ENCODE measurements at regions not wholly inside any gene's neighbourhood (a gene's known extent, or its start where the extent isn't known, plus 50 kb on each side); places are given as distances from the start of the nearest gene placed in this dataset.

DNA sequence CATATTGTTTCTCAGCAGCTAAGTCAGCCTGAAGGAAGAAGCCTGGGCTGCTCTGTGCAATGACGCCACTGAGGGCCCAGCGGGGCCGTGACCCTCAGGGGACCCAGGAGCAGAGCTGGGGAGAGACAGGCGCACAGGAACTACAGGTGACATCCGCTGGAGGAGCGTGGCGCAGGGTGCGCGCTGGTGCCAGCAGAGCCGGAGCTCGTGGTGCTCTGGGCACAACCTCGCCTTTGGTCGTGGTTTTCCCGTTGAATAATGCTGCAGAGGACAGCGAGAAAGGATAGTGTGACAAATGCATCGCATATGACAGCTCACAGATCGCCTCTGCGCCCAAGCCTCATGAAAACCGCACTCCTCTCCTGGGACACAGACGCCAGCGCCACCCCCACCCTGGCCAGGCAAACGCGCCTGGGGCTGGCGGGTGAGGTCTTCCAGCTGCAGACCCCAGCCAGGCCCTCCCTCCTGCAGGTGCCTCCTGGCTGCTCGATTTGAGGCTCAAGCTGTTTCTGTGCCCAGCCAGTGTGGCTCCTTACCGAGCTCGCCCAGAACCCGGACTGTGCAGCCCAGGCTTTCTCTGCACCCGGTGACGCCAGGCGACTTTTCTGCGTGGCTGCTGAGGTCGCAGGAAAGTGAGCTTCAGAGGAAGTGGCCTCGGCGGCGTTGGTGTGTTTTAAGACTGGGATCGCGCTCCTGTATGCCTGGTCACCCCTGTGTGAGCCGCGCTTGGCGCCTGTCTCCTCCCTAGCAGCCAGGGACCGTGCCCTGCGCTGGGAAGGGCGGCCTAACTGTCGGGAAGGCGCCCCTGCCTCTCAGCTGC lies 583.1 kb upstream of the HS6ST1 start:
- 49% methylated on average over 13 of the region's 46 CpGs for WGBS (ENCODE audit: low lambda C conversion rate)

GRCh38 chr2:128903637-128904036 lies 585.0 kb upstream of the HS6ST1 start:
- POLR2A ChIA-PET: no interaction called here
- intact Hi-C loops (cut with micrococcal nuclease; ENCODE audit: unreplicated experiment): no loop called here
- Histone ChIP-seq H3K4me1 (ENCODE audit: insufficient read depth, low read length) (no peaks in the 10 kb centered on the region), H2AFZ (ENCODE audit: low read length) (no peak overlapping the region), H3K9me3 (ENCODE audit: low read length) (no peaks in the 10 kb centered on the region), H4K20me1 (ENCODE audit: insufficient read depth, low read length) (no peaks in the 10 kb centered on the region), H3K36me3 (replicated peaks in 1 of 2; ENCODE audit: control insufficient read depth in 1 of 2, insufficient read depth in 2 of 2, low read length in 2 of 2) (no peaks in the 10 kb centered on the region), H3K27me3 (ENCODE audit: control insufficient read depth in 1 of 2, insufficient read depth in 2 of 2, low read length in 2 of 2) (peaks cover 0 to 11% of the 10 kb centered on the region in 2 experiments; a peak in 2 of 5 replicates), H3K9ac (ENCODE audit: insufficient read depth, low read depth, low read length) (no peak overlapping the region), H3K79me2 (ENCODE audit: insufficient read depth, low read length) (no peaks in the 10 kb centered on the region), H3K4me3 (replicated peaks in 1 of 3; ENCODE audit: insufficient read depth in 1 of 3, low read depth in 2 of 3, low read length in 3 of 3) (no peak overlapping the region), H3K4me2 (ENCODE audit: low read depth, low read length) (no peak overlapping the region), H3K27ac (ENCODE audit: extremely low read length, insufficient read depth, low read length) (no peak overlapping the region)
- ATAC-seq (no peak), FAIRE-seq (no peak), DNase-seq (ENCODE audit: low spot score) (no peak)
- no peak for TF ChIP-seq MTA1 (CRISPR knock-in tag; IDR thresholded peaks at IDR 0.05; ENCODE audit: borderline replicate concordance)
- no peak for TF ChIP-seq WIZ (CRISPR knock-in tag; IDR thresholded peaks at IDR 0.05)
- TF ChIP-seq SMC3 (IDR thresholded peaks at IDR 0.05; ENCODE audit: low read length): no peak
- TF ChIP-seq SUZ12 (IDR thresholded peaks at IDR 0.05; ENCODE audit: low read depth, low read length): no peak
- TF ChIP-seq SRY (CRISPR knock-in tag; IDR thresholded peaks at IDR 0.05): no peak
- no peak for TF ChIP-seq NR3C1 (CRISPR knock-in tag; IDR thresholded peaks at IDR 0.05)
- TF ChIP-seq ZNF136 (CRISPR knock-in tag; IDR thresholded peaks at IDR 0.05; ENCODE audit: low read depth): no peak
- TF ChIP-seq ZEB1 (IDR thresholded peaks at IDR 0.05; ENCODE audit: insufficient replicate concordance, low read depth): no peak
- TF ChIP-seq ZNF101 (CRISPR knock-in tag; IDR thresholded peaks at IDR 0.05; ENCODE audit: borderline replicate concordance, low read depth): no peak
- TF ChIP-seq ZNF670 (CRISPR knock-in tag; IDR thresholded peaks at IDR 0.05; ENCODE audit: borderline replicate concordance): no peak
- no peak for TF ChIP-seq SRF (IDR thresholded peaks at IDR 0.05; ENCODE audit: low read depth, low read length)
- no peak for TF ChIP-seq ZNF354B (CRISPR knock-in tag; IDR thresholded peaks at IDR 0.05)
- TF ChIP-seq ZNF720 (CRISPR knock-in tag; IDR thresholded peaks at IDR 0.05): no peak
- no peak for TF ChIP-seq HOXA7 (CRISPR knock-in tag; IDR thresholded peaks at IDR 0.05)
- no peak for TF ChIP-seq ZNF569 (CRISPR knock-in tag; IDR thresholded peaks at IDR 0.05; ENCODE audit: borderline replicate concordance)
- no peak for TF ChIP-seq ZFY (CRISPR knock-in tag; IDR thresholded peaks at IDR 0.05)
- TF ChIP-seq ZNF10 (CRISPR knock-in tag; IDR thresholded peaks at IDR 0.05; ENCODE audit: borderline replicate concordance, low read depth): no peak
- no peak for TF ChIP-seq ZNF24 (IDR thresholded peaks at IDR 0.05)
- no peak for TF ChIP-seq AHR (CRISPR knock-in tag; IDR thresholded peaks at IDR 0.05)
- TF ChIP-seq RCOR2 (CRISPR knock-in tag; IDR thresholded peaks at IDR 0.05): no peak
- no TSS peak for BruUV-seq (replicated peaks)
- WGBS (ENCODE audit: low lambda C conversion rate): 44% methylated on average over 14 of the region's 19 CpGs
- in situ Hi-C loops (cut with HindIII; ENCODE audit: extremely low pct_ligation_motif_present, low pct_unique_long_range_greater_than_20kb): no loop called here
- CTCF ChIA-PET (ENCODE audit: low intra/inter-chr PET ratio, low total read pairs): no interaction called here

More for the DNA sequence above, 583.1 kb upstream of the HS6ST1 start:
- DNase-seq (ENCODE audit: low spot score): no peak
- peaks cover 0 to 11% of the 10 kb centered on the region in 2 experiments; a peak in 2 of 5 replicates for H3K27me3 ChIP-seq (ENCODE audit: control insufficient read depth in 1 of 2, insufficient read depth in 2 of 2, low read length in 2 of 2)
- POLR2A ChIA-PET: no interaction called here
- no peak for FAIRE-seq
- no peaks in the 10 kb centered on the region for H3K36me3 ChIP-seq (replicated peaks in 1 of 2; ENCODE audit: control insufficient read depth in 1 of 2, insufficient read depth in 2 of 2, low read length in 2 of 2)
- H3K27ac ChIP-seq (ENCODE audit: extremely low read length, insufficient read depth, low read length): no peak overlapping the region
- no peak overlapping the region for H2AFZ ChIP-seq (ENCODE audit: low read length)
- ATAC-seq: peak; percentile 32; the same call in 1 of the 3 replicates
- TF ChIP-seq ZNF17 (CRISPR knock-in tag; IDR thresholded peaks at IDR 0.05): no peak
- no peak for TF ChIP-seq DNMT3B (CRISPR knock-in tag; conservative IDR thresholded peaks at IDR 0.05)
- no peaks in the 10 kb centered on the region for H3K9me3 ChIP-seq (ENCODE audit: low read length)
- in situ Hi-C loops (cut with HindIII; ENCODE audit: extremely low pct_ligation_motif_present, low pct_unique_long_range_greater_than_20kb): no loop called here
- H3K79me2 ChIP-seq (ENCODE audit: insufficient read depth, low read length): no peaks in the 10 kb centered on the region
- no peak overlapping the region for H3K4me3 ChIP-seq (replicated peaks in 1 of 3; ENCODE audit: insufficient read depth in 1 of 3, low read depth in 2 of 3, low read length in 3 of 3)
- CTCF ChIA-PET (ENCODE audit: low intra/inter-chr PET ratio, low total read pairs): no interaction called here
- no peak overlapping the region for H3K4me2 ChIP-seq (ENCODE audit: low read depth, low read length)
- H3K9ac ChIP-seq (ENCODE audit: insufficient read depth, low read depth, low read length): no peak overlapping the region
- no TSS peak for BruUV-seq (replicated peaks)
- H3K4me1 ChIP-seq (ENCODE audit: insufficient read depth, low read length): no peaks in the 10 kb centered on the region
- intact Hi-C loops (cut with micrococcal nuclease; ENCODE audit: unreplicated experiment): no loop called here
- H4K20me1 ChIP-seq (ENCODE audit: insufficient read depth, low read length): no peaks in the 10 kb centered on the region
